Testis (tissue), 2 donors: ENCODE measurements at regions not wholly inside any gene's neighbourhood (a gene's known extent, or its start where the extent isn't known, plus 50 kb on each side); places are given as distances from the start of the nearest gene placed in this dataset.
"Not testable (repeated sequence)": the region's sequence is repeated elsewhere in the genome, so short reads cannot be mapped to it uniquely, and the experiment has no call there.

ENCODE experiments used
- CTCF ChIP-seq, 3 experiments: fragments of 450-650 bp in 2 of 3; fragments of 200-600 bp in 1 of 3; sonication (generic) in 1 of 3; IDR thresholded peaks; one replicate each; pipeline ENCODE4 v1.5.1; 2016 to 2019; ENCODE audit warnings: antibody characterized with exemption in 3 of 3, mild to moderate bottlenecking in 2 of 3, moderate library complexity in 1 of 3
- POLR2A ChIP-seq: fragments of 450-650 bp; IDR thresholded peaks from one replicate; pipeline ENCODE4 v1.6.1; 2017; ENCODE audit warnings: antibody characterized with exemption, mild to moderate bottlenecking, moderate library complexity

- TF ChIP-seq CTCF (IDR thresholded peaks at IDR 0.05); POLR2A: not testable (repeated sequence)
Measured at GRCh38 chr9:64058070-64058469, 1226.9 kb downstream of the FOXD4L5 start.
